ENCODE measurements at regions not wholly inside any gene's neighbourhood (a gene's known extent, or its start where the extent isn't known, plus 50 kb on each side); places are given as distances from the start of the nearest gene placed in this dataset.

GRCh38 chr2:145561152-145561551, 1041.2 kb upstream of the ZEB2 start:
- no peaks in the 10 kb centered on the region for H3K36me3 ChIP-seq (ENCODE audit: control insufficient read depth in 3 of 3, insufficient read depth in 3 of 3, low read length in 3 of 3)
- H3K27ac ChIP-seq (ENCODE audit: low read depth, low read length), result no peak overlapping the region
- no peaks in the 10 kb centered on the region for H3K4me1 ChIP-seq (ENCODE audit: control insufficient read depth in 3 of 3, insufficient read depth in 3 of 3, low read length in 3 of 3)
- no peaks in the 10 kb centered on the region for H3K27me3 ChIP-seq (ENCODE audit: control insufficient read depth in 3 of 3, insufficient read depth in 3 of 3, low read length in 3 of 3)
- no peak overlapping the region for H3K4me3 ChIP-seq (ENCODE audit: low read length in 3 of 3)
- H3K9ac ChIP-seq (ENCODE audit: low read depth in 1 of 3, low read length in 3 of 3), result no peak overlapping the region
- H3K9me3 ChIP-seq (ENCODE audit: control insufficient read depth in 3 of 3, low read length in 3 of 3), result no peaks in the 10 kb centered on the region

- no peak overlapping the region for H3K27ac ChIP-seq (ENCODE audit: low read depth, low read length)
- H3K36me3 ChIP-seq (ENCODE audit: control insufficient read depth in 3 of 3, insufficient read depth in 3 of 3, low read length in 3 of 3), result no peaks in the 10 kb centered on the region
- H3K9me3 ChIP-seq (ENCODE audit: control insufficient read depth in 3 of 3, low read length in 3 of 3), result no peaks in the 10 kb centered on the region
- H3K9ac ChIP-seq (ENCODE audit: low read depth in 1 of 3, low read length in 3 of 3), result no peak overlapping the region
- H3K4me1 ChIP-seq (ENCODE audit: control insufficient read depth in 3 of 3, insufficient read depth in 3 of 3, low read length in 3 of 3), result no peaks in the 10 kb centered on the region
- H3K4me3 ChIP-seq (ENCODE audit: low read length in 3 of 3), result no peak overlapping the region
- H3K27me3 ChIP-seq (ENCODE audit: control insufficient read depth in 3 of 3, insufficient read depth in 3 of 3, low read length in 3 of 3), result no peaks in the 10 kb centered on the region
These were observed 1038.9 kb upstream of the ZEB2 start for GRCh38 chr2:145558617-145559350.

- H3K4me3 ChIP-seq (ENCODE audit: low read length in 3 of 3), result no peak overlapping the region
- H3K9me3 ChIP-seq (ENCODE audit: control insufficient read depth in 3 of 3, low read length in 3 of 3), result no peaks in the 10 kb centered on the region
- H3K27me3 ChIP-seq (ENCODE audit: control insufficient read depth in 3 of 3, insufficient read depth in 3 of 3, low read length in 3 of 3), result no peaks in the 10 kb centered on the region
- no peak overlapping the region for H3K27ac ChIP-seq (ENCODE audit: low read depth, low read length)
- H3K4me1 ChIP-seq (ENCODE audit: control insufficient read depth in 3 of 3, insufficient read depth in 3 of 3, low read length in 3 of 3), result no peaks in the 10 kb centered on the region
- no peak overlapping the region for H3K9ac ChIP-seq (ENCODE audit: low read depth in 1 of 3, low read length in 3 of 3)
- no peaks in the 10 kb centered on the region for H3K36me3 ChIP-seq (ENCODE audit: control insufficient read depth in 3 of 3, insufficient read depth in 3 of 3, low read length in 3 of 3)
These were observed 1035.4 kb upstream of the ZEB2 start for GRCh38 chr2:145555360-145555759.

GRCh38 chr2:145551686-145552085, 1031.8 kb upstream of the ZEB2 start:
- H3K27ac ChIP-seq (ENCODE audit: low read depth, low read length), result no peak overlapping the region
- no peaks in the 10 kb centered on the region for H3K4me1 ChIP-seq (ENCODE audit: control insufficient read depth in 3 of 3, insufficient read depth in 3 of 3, low read length in 3 of 3)
- no peaks in the 10 kb centered on the region for H3K27me3 ChIP-seq (ENCODE audit: control insufficient read depth in 3 of 3, insufficient read depth in 3 of 3, low read length in 3 of 3)
- H3K4me3 ChIP-seq (ENCODE audit: low read length in 3 of 3), result no peak overlapping the region
- no peaks in the 10 kb centered on the region for H3K9me3 ChIP-seq (ENCODE audit: control insufficient read depth in 3 of 3, low read length in 3 of 3)
- no peak overlapping the region for H3K9ac ChIP-seq (ENCODE audit: low read depth in 1 of 3, low read length in 3 of 3)
- H3K36me3 ChIP-seq (ENCODE audit: control insufficient read depth in 3 of 3, insufficient read depth in 3 of 3, low read length in 3 of 3), result no peaks in the 10 kb centered on the region

- H3K9ac ChIP-seq (ENCODE audit: low read depth in 1 of 3, low read length in 3 of 3), result no peak overlapping the region
- no peaks in the 10 kb centered on the region for H3K36me3 ChIP-seq (ENCODE audit: control insufficient read depth in 3 of 3, insufficient read depth in 3 of 3, low read length in 3 of 3)
- no peaks in the 10 kb centered on the region for H3K27me3 ChIP-seq (ENCODE audit: control insufficient read depth in 3 of 3, insufficient read depth in 3 of 3, low read length in 3 of 3)
- no peak overlapping the region for H3K4me3 ChIP-seq (ENCODE audit: low read length in 3 of 3)
- no peak overlapping the region for H3K27ac ChIP-seq (ENCODE audit: low read depth, low read length)
- peaks cover 0 to 2% (median 0%) of the 10 kb centered on the region in 3 donors for H3K9me3 ChIP-seq (ENCODE audit: control insufficient read depth in 3 of 3, low read length in 3 of 3)
- no peaks in the 10 kb centered on the region for H3K4me1 ChIP-seq (ENCODE audit: control insufficient read depth in 3 of 3, insufficient read depth in 3 of 3, low read length in 3 of 3)
These were observed 1028.6 kb upstream of the ZEB2 start for GRCh38 chr2:145548479-145548878.

- Histone ChIP-seq H3K9me3 (ENCODE audit: control insufficient read depth in 3 of 3, low read length in 3 of 3) (peaks cover 0 to 2% (median 0%) of the 10 kb centered on the region in 3 donors), H3K27me3 (ENCODE audit: control insufficient read depth in 3 of 3, insufficient read depth in 3 of 3, low read length in 3 of 3) (no peaks in the 10 kb centered on the region), H3K27ac (ENCODE audit: low read depth, low read length) (no peak overlapping the region), H3K9ac (ENCODE audit: low read depth in 1 of 3, low read length in 3 of 3) (no peak overlapping the region), H3K4me3 (ENCODE audit: low read length in 3 of 3) (no peak overlapping the region), H3K4me1 (ENCODE audit: control insufficient read depth in 3 of 3, insufficient read depth in 3 of 3, low read length in 3 of 3) (no peaks in the 10 kb centered on the region), H3K36me3 (ENCODE audit: control insufficient read depth in 3 of 3, insufficient read depth in 3 of 3, low read length in 3 of 3) (no peaks in the 10 kb centered on the region)
These were observed 1027.7 kb upstream of the ZEB2 start for GRCh38 chr2:145547620-145548019.

- Histone ChIP-seq H3K27ac (ENCODE audit: low read depth, low read length) (no peak overlapping the region), H3K36me3 (ENCODE audit: control insufficient read depth in 3 of 3, insufficient read depth in 3 of 3, low read length in 3 of 3) (no peaks in the 10 kb centered on the region), H3K9ac (ENCODE audit: low read depth in 1 of 3, low read length in 3 of 3) (no peak overlapping the region), H3K4me1 (ENCODE audit: control insufficient read depth in 3 of 3, insufficient read depth in 3 of 3, low read length in 3 of 3) (no peaks in the 10 kb centered on the region), H3K4me3 (ENCODE audit: low read length in 3 of 3) (no peak overlapping the region), H3K27me3 (ENCODE audit: control insufficient read depth in 3 of 3, insufficient read depth in 3 of 3, low read length in 3 of 3) (no peaks in the 10 kb centered on the region), H3K9me3 (ENCODE audit: control insufficient read depth in 3 of 3, low read length in 3 of 3) (peaks cover 0 to 2% (median 0%) of the 10 kb centered on the region in 3 donors)
These were observed 1026.2 kb upstream of the ZEB2 start for GRCh38 chr2:145546091-145546490.

- Histone ChIP-seq H3K4me1 (ENCODE audit: control insufficient read depth in 3 of 3, insufficient read depth in 3 of 3, low read length in 3 of 3) (no peaks in the 10 kb centered on the region), H3K4me3 (ENCODE audit: low read length in 3 of 3) (no peak overlapping the region), H3K9ac (ENCODE audit: low read depth in 1 of 3, low read length in 3 of 3) (no peak overlapping the region), H3K36me3 (ENCODE audit: control insufficient read depth in 3 of 3, insufficient read depth in 3 of 3, low read length in 3 of 3) (no peaks in the 10 kb centered on the region), H3K27me3 (ENCODE audit: control insufficient read depth in 3 of 3, insufficient read depth in 3 of 3, low read length in 3 of 3) (no peaks in the 10 kb centered on the region), H3K27ac (ENCODE audit: low read depth, low read length) (no peak overlapping the region), H3K9me3 (ENCODE audit: control insufficient read depth in 3 of 3, low read length in 3 of 3) (peaks cover 0 to 2% (median 0%) of the 10 kb centered on the region in 3 donors)
These were observed 1023.9 kb upstream of the ZEB2 start for GRCh38 chr2:145543856-145544255.

GRCh38 chr2:145543155-145543554, 1023.2 kb upstream of the ZEB2 start:
- no peak overlapping the region for H3K4me3 ChIP-seq (ENCODE audit: low read length in 3 of 3)
- peaks cover 0 to 2% (median 0%) of the 10 kb centered on the region in 3 donors for H3K9me3 ChIP-seq (ENCODE audit: control insufficient read depth in 3 of 3, low read length in 3 of 3)
- no peak overlapping the region for H3K27ac ChIP-seq (ENCODE audit: low read depth, low read length)

GRCh38 chr2:145541028-145541427, 1021.1 kb upstream of the ZEB2 start:
- H3K9me3 ChIP-seq (ENCODE audit: control insufficient read depth in 3 of 3, low read length in 3 of 3), result peaks cover 0 to under 1% (median 0%) of the 10 kb centered on the region in 3 donors
- no peaks in the 10 kb centered on the region for H3K36me3 ChIP-seq (ENCODE audit: control insufficient read depth in 3 of 3, insufficient read depth in 3 of 3, low read length in 3 of 3)
- H3K27me3 ChIP-seq (ENCODE audit: control insufficient read depth in 3 of 3, insufficient read depth in 3 of 3, low read length in 3 of 3), result no peaks in the 10 kb centered on the region
- no peak overlapping the region for H3K4me3 ChIP-seq (ENCODE audit: low read length in 3 of 3)
- H3K4me1 ChIP-seq (ENCODE audit: control insufficient read depth in 3 of 3, insufficient read depth in 3 of 3, low read length in 3 of 3), result no peaks in the 10 kb centered on the region
- no peak overlapping the region for H3K27ac ChIP-seq (ENCODE audit: low read depth, low read length)
- H3K9ac ChIP-seq (ENCODE audit: low read depth in 1 of 3, low read length in 3 of 3), result no peak overlapping the region

More at GRCh38 chr2:145543155-145543554, 1023.2 kb upstream of the ZEB2 start:
- Histone ChIP-seq H3K36me3 (ENCODE audit: control insufficient read depth in 3 of 3, insufficient read depth in 3 of 3, low read length in 3 of 3) (no peaks in the 10 kb centered on the region), H3K27me3 (ENCODE audit: control insufficient read depth in 3 of 3, insufficient read depth in 3 of 3, low read length in 3 of 3) (no peaks in the 10 kb centered on the region), H3K9ac (ENCODE audit: low read depth in 1 of 3, low read length in 3 of 3) (no peak overlapping the region), H3K4me1 (ENCODE audit: control insufficient read depth in 3 of 3, insufficient read depth in 3 of 3, low read length in 3 of 3) (no peaks in the 10 kb centered on the region)

Data from skeletal muscle tissue (tissue), 3 donors.